OCI-LY7 (cell line): ENCODE measurements at regions not wholly inside any gene's neighbourhood (a gene's known extent, or its start where the extent isn't known, plus 50 kb on each side); places are given as distances from the start of the nearest gene placed in this dataset.

Experiments used
- EZH2phosphoT487 ChIP-seq: fragments of 200-600 bp; sonication (generic); IDR thresholded peaks from 2 replicates; pipeline ENCODE4 v1.6.1; 2018; ENCODE audit warnings: low read depth, borderline replicate concordance, mild to moderate bottlenecking, mixed run types, antibody characterized with exemption, low read length, moderate library complexity, mixed read lengths
- TF ChIP-seq, protein P1 (sequence below): fragments of 200-600 bp; sonication (generic); conservative IDR thresholded peaks from 2 replicates; pipeline ENCODE4 v1.5.1; 2014; ENCODE audit warnings: mild to moderate bottlenecking, antibody characterized with exemption, low read length, moderate library complexity, mixed read lengths

- TF ChIP-seq, protein P1, sequence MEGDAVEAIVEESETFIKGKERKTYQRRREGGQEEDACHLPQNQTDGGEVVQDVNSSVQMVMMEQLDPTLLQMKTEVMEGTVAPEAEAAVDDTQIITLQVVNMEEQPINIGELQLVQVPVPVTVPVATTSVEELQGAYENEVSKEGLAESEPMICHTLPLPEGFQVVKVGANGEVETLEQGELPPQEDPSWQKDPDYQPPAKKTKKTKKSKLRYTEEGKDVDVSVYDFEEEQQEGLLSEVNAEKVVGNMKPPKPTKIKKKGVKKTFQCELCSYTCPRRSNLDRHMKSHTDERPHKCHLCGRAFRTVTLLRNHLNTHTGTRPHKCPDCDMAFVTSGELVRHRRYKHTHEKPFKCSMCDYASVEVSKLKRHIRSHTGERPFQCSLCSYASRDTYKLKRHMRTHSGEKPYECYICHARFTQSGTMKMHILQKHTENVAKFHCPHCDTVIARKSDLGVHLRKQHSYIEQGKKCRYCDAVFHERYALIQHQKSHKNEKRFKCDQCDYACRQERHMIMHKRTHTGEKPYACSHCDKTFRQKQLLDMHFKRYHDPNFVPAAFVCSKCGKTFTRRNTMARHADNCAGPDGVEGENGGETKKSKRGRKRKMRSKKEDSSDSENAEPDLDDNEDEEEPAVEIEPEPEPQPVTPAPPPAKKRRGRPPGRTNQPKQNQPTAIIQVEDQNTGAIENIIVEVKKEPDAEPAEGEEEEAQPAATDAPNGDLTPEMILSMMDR: no peak
- no peak for TF ChIP-seq EZH2phosphoT487
Observed at GRCh38 chrX:45731448-45731847, 530.8 kb upstream of the DIPK2B start.
